ENCODE measurements at regions not wholly inside any gene's neighbourhood (a gene's known extent, or its start where the extent isn't known, plus 50 kb on each side); places are given as distances from the start of the nearest gene placed in this dataset.

DNA sequence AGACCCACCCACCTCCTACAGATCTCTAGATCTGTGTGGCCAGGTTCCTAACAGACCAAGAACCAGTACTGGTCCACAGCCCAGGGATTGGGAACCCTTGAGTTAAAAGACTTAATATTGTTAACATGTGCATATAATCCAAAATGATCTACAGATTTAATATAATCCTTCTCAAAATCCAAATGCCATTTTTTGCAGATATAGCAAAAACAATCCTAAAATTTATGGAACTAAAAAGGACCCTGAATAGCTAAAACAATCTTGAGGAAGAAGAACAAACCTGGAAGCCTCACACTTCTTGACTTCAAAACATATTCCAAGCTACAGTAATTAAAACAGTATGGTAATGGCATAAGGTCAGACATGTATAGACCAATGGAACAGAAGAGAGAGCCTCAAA, 206.9 kb upstream of the SIX2 start:
- no peaks in the 10 kb centered on the region for H3K4me1 ChIP-seq (ENCODE audit: insufficient read depth)
- no peak overlapping the region for H3K27ac ChIP-seq (ENCODE audit: low read depth)
- no peak overlapping the region for H3K4me3 ChIP-seq (ENCODE audit: low read depth, low read length)
- no peaks in the 10 kb centered on the region for H3K36me3 ChIP-seq (ENCODE audit: insufficient read depth)
- DNase-seq (ENCODE audit: extremely low spot score): no peak

DNA sequence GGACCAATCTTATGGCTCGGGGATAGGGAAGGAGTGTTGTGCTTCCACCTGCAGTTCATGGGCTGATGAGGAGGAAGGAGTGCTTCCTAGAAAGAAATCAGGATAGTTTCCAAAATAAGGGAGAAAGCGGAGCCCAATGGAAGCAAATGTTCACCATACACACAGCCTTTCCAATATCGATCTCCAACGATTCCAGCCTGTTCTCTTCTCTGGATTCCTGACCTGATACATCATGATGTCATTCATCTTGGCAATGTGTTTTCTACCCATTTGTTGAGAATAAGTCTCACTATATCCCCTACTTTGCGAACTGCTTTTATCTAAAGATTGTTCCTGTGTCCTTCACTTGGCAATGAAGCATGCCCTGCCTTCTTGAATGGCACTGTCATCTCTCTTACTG, 205.3 kb upstream of the SIX2 start:
- H3K27ac ChIP-seq (ENCODE audit: low read depth): no peak overlapping the region
- DNase-seq (ENCODE audit: extremely low spot score): no peak
- no peak overlapping the region for H3K4me3 ChIP-seq (ENCODE audit: low read depth, low read length)
- no peaks in the 10 kb centered on the region for H3K36me3 ChIP-seq (ENCODE audit: insufficient read depth)
- 92% methylated on average over 5 of the region's 5 CpGs for WGBS
- H3K4me1 ChIP-seq (ENCODE audit: insufficient read depth): no peaks in the 10 kb centered on the region

DNA sequence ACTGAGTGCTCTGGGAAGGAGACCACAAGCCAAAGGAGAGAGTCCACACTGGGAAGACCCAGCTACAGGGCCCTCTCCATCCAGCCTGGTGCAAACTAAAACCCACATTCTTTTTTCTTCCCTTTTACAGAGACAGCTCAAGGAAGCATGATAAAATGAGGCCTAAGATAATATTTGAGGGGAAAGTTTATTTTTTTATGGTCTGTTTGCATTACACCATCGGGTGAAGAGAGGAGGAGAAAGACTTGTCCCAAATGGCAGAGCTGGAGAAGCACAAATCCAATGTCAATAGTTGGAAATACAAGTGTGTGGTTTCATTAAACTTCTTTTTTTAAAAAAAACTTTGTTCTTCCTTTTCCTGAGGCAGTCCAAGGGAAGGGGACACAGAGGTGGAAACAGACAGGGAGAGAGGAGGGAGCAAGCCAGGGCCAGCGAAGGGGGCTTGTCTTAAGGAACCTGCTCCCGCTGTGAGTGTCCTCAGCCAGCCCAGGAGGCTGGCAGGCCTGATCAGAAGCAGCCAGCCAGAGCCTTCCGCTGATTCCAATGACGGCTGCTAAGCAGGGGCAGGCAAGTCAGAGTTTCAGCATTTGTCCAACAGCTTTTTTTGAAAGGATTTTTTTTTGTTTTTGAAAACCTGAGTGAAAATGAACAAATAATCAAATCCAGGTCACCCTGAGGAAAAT, 203.8 kb upstream of the SIX2 start:
- H3K27ac ChIP-seq (ENCODE audit: low read depth): no peak overlapping the region
- no peak overlapping the region for H3K4me3 ChIP-seq (ENCODE audit: low read depth, low read length)
- 57% methylated on average over 5 of the region's 5 CpGs for WGBS
- H3K4me1 ChIP-seq (ENCODE audit: insufficient read depth): no peaks in the 10 kb centered on the region
- DNase-seq (ENCODE audit: extremely low spot score): no peak
- H3K36me3 ChIP-seq (ENCODE audit: insufficient read depth): no peaks in the 10 kb centered on the region

GRCh38 chr2:45211636-45212035, 202.4 kb upstream of the SIX2 start:
- 85% methylated on average over 3 of the region's 3 CpGs for WGBS
- Histone ChIP-seq H3K36me3 (ENCODE audit: insufficient read depth) (no peaks in the 10 kb centered on the region), H3K4me3 (ENCODE audit: low read depth, low read length) (no peak overlapping the region), H3K4me1 (ENCODE audit: insufficient read depth) (no peaks in the 10 kb centered on the region), H3K27ac (ENCODE audit: low read depth) (no peak overlapping the region)
- no peak for DNase-seq (ENCODE audit: extremely low spot score)

- Histone ChIP-seq H3K36me3 (ENCODE audit: insufficient read depth) (no peaks in the 10 kb centered on the region), H3K4me1 (ENCODE audit: insufficient read depth) (no peaks in the 10 kb centered on the region), H3K27ac (ENCODE audit: low read depth) (no peak overlapping the region), H3K4me3 (ENCODE audit: low read depth, low read length) (no peak overlapping the region)
- DNase-seq (ENCODE audit: extremely low spot score): no peak
- 89% methylated on average over 9 of the region's 9 CpGs for WGBS
Observed at GRCh38 chr2:45210462-45211195, 201.4 kb upstream of the SIX2 start.

GRCh38 chr2:45209875-45210274, 200.6 kb upstream of the SIX2 start:
- Histone ChIP-seq H3K36me3 (ENCODE audit: insufficient read depth) (no peaks in the 10 kb centered on the region), H3K4me1 (ENCODE audit: insufficient read depth) (no peaks in the 10 kb centered on the region), H3K4me3 (ENCODE audit: low read depth, low read length) (no peak overlapping the region), H3K27ac (ENCODE audit: low read depth) (no peak overlapping the region)
- 93% methylated on average over 1 of the region's 1 CpG for WGBS
- no peak for DNase-seq (ENCODE audit: extremely low spot score)

GRCh38 chr2:45209302-45209701, 200.1 kb upstream of the SIX2 start:
- H3K27ac ChIP-seq (ENCODE audit: low read depth): no peak overlapping the region
- DNase-seq (ENCODE audit: extremely low spot score): no peak
- WGBS: 64% methylated on average over 5 of the region's 5 CpGs
- H3K4me1 ChIP-seq (ENCODE audit: insufficient read depth): no peaks in the 10 kb centered on the region
- no peaks in the 10 kb centered on the region for H3K36me3 ChIP-seq (ENCODE audit: insufficient read depth)
- H3K4me3 ChIP-seq (ENCODE audit: low read depth, low read length): no peak overlapping the region

- DNase-seq (ENCODE audit: extremely low spot score): no peak
Observed at GRCh38 chr2:45207101-45207500, 197.8 kb upstream of the SIX2 start.

DNA sequence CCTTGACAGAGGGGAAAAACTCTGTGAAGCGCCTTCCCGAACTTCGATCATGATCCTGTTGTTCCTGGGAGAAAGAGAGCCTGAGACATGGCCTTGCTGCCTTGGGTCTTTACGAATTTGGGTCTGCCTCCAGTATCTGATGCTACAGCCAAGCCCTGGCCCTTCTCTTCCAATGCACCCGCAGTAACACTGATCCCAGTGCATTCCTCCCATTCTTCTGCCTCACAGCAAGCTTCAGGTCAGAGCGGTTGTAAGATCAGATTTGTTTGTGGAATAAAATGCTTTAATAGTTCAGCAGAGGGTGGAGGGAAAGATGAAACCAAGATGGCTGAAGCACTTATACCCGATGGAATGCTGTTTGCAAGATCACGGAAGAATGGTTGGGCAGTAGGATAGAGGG, 196.7 kb upstream of the SIX2 start:
- no peaks in the 10 kb centered on the region for H3K36me3 ChIP-seq (ENCODE audit: insufficient read depth)
- no peak overlapping the region for H3K27ac ChIP-seq (ENCODE audit: low read depth)
- 74% methylated on average over 8 of the region's 8 CpGs for WGBS
- H3K4me3 ChIP-seq (ENCODE audit: low read depth, low read length): no peak overlapping the region
- DNase-seq (ENCODE audit: extremely low spot score): no peak
- no peaks in the 10 kb centered on the region for H3K4me1 ChIP-seq (ENCODE audit: insufficient read depth)

More at GRCh38 chr2:45207101-45207500, 197.8 kb upstream of the SIX2 start:
- Histone ChIP-seq H3K36me3 (ENCODE audit: insufficient read depth) (no peaks in the 10 kb centered on the region), H3K27ac (ENCODE audit: low read depth) (no peak overlapping the region), H3K4me1 (ENCODE audit: insufficient read depth) (no peaks in the 10 kb centered on the region), H3K4me3 (ENCODE audit: low read depth, low read length) (no peak overlapping the region)
- WGBS: 47% methylated on average over 4 of the region's 4 CpGs

- WGBS: 94% methylated on average over 4 of the region's 4 CpGs
- Histone ChIP-seq H3K27ac (ENCODE audit: low read depth) (no peak overlapping the region), H3K4me1 (ENCODE audit: insufficient read depth) (no peaks in the 10 kb centered on the region), H3K36me3 (ENCODE audit: insufficient read depth) (no peaks in the 10 kb centered on the region), H3K4me3 (ENCODE audit: low read depth, low read length) (no peak overlapping the region)
- no peak for DNase-seq (ENCODE audit: extremely low spot score)
Observed at GRCh38 chr2:45205480-45205879, 196.2 kb upstream of the SIX2 start.

DNA sequence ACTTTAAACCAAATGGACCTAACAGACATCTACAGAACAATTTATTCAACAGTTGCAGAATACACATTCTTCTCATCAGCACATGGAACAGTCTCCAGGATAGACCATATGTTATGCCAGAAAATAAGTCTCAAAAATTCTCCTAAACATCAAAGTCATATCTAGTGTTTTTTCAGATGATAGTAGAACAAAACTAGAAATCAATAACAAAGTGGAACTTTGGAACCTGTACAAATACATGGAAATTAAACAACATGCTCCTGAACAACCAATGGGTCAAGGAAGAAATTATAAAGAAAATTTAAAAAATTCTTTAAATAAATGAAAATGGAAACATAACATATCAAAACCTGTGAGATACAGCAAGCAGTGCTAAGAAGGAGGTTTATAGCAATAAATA, 194.1 kb upstream of the SIX2 start:
- no peaks in the 10 kb centered on the region for H3K36me3 ChIP-seq (ENCODE audit: insufficient read depth)
- no peak overlapping the region for H3K4me3 ChIP-seq (ENCODE audit: low read depth, low read length)
- no peaks in the 10 kb centered on the region for H3K4me1 ChIP-seq (ENCODE audit: insufficient read depth)
- no peak for DNase-seq (ENCODE audit: extremely low spot score)
- no peak overlapping the region for H3K27ac ChIP-seq (ENCODE audit: low read depth)

DNA sequence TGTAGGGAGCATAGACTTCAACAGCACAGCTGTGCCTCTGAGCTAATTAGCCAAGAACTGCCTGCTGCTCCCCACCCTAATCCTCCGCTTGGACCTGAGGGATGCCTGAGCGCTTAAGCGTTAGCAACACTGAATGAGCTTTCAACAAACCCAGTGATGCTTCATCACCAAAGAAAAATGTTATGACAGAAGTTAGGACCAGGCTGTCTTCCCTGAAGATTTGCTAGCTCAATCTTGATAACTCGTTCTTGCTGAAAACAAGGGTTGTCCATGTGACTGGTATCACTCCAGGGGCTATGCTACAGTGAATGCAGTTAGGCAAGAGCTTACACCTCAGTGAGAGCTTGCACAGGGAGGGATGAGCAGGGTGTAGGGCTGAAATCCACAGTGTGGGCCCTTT, 190.7 kb upstream of the SIX2 start:
- Histone ChIP-seq H3K36me3 (ENCODE audit: insufficient read depth) (no peaks in the 10 kb centered on the region), H3K4me1 (ENCODE audit: insufficient read depth) (no peaks in the 10 kb centered on the region), H3K27ac (ENCODE audit: low read depth) (no peak overlapping the region), H3K4me3 (ENCODE audit: low read depth, low read length) (no peak overlapping the region)
- 60% methylated on average over 4 of the region's 4 CpGs for WGBS
- no peak for DNase-seq (ENCODE audit: extremely low spot score)

DNA sequence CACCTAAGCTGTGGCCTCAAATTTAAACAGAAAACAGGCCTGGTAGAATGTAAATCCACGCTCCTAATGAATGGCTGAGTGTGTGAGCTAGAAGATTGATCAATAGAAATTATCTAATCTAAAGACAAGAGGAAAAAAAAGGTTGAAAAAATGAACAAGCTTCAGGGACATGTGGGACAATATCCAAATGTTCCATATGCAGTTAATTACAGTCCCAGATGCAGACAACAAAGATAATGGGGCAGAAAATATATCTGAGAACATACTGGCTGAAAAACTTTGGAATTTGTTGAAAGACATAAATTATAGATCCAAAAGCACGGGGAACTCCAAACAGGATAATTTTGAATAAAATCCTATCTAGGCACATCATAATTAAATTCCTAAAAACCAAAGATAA, 186.7 kb upstream of the SIX2 start:
- no peak overlapping the region for H3K27ac ChIP-seq (ENCODE audit: low read depth)
- 69% methylated on average over 2 of the region's 2 CpGs for WGBS
- H3K36me3 ChIP-seq (ENCODE audit: insufficient read depth): no peaks in the 10 kb centered on the region
- H3K4me1 ChIP-seq (ENCODE audit: insufficient read depth): no peaks in the 10 kb centered on the region
- no peak overlapping the region for H3K4me3 ChIP-seq (ENCODE audit: low read depth, low read length)
- DNase-seq (ENCODE audit: extremely low spot score): no peak

DNA sequence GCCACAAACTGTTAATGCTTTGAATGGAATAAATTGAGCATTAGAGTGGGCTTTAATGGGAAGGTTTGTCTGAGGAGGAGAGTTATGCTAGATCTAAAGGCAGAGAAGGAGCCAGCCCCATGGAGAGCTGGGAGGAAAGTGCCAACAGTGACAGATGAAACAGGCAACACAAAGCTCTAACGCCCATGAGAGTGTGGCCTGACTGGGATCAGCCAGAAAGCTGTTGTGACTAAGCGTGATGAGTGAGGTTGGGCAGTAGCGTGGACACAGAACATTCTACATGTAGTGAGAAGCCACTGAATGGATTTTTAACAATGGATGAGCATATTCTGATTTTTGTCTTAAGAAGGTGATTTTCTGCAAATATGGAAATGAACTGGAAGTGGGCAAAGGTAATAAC, 185.3 kb upstream of the SIX2 start:
- Histone ChIP-seq H3K27ac (ENCODE audit: low read depth) (no peak overlapping the region), H3K4me3 (ENCODE audit: low read depth, low read length) (no peak overlapping the region), H3K4me1 (ENCODE audit: insufficient read depth) (no peaks in the 10 kb centered on the region), H3K36me3 (ENCODE audit: insufficient read depth) (no peaks in the 10 kb centered on the region)
- no peak for DNase-seq (ENCODE audit: extremely low spot score)
- 87% methylated on average over 3 of the region's 3 CpGs for WGBS

Measured in urinary bladder (tissue), 3 donors.